DOHH2 (cell line): ENCODE measurements at regions not wholly inside any gene's neighbourhood (a gene's known extent, or its start where the extent isn't known, plus 50 kb on each side); places are given as distances from the start of the nearest gene placed in this dataset.

Experiments
- H3F3A ChIP-seq: fragments of 200-600 bp; sonication (generic), shearing (Covaris generic); 2 replicates; pipeline ENCODE4 v1.6.0; 2016; ENCODE audit warnings: antibody characterized with exemption, mild to moderate bottlenecking; ENCODE audit not compliant: control insufficient read depth, insufficient read depth
- H3K27ac ChIP-seq: fragments of 200-600 bp; sonication (generic); 2 replicates; pipeline ENCODE4 v1.5.1; 2014; ENCODE audit warnings: low read depth, mild to moderate bottlenecking, low read length, moderate library complexity
- H3K27me3 ChIP-seq: fragments of 200-600 bp; sonication (generic); 2 replicates; pipeline ENCODE4 v1.6.1; 2014; ENCODE audit warnings: mild to moderate bottlenecking, low read length, mixed read lengths; ENCODE audit not compliant: control insufficient read depth
- H3K36me3 ChIP-seq: fragments of 200-600 bp; sonication (generic); 2 replicates; pipeline ENCODE4 v1.6.1; 2014; ENCODE audit warnings: mild to moderate bottlenecking, low read length, moderate library complexity, mixed read lengths; ENCODE audit not compliant: control insufficient read depth
- H3K4me1 ChIP-seq: fragments of 200-600 bp; sonication (generic); 2 replicates; pipeline ENCODE4 v1.6.1; 2014; ENCODE audit warnings: mild to moderate bottlenecking, low read length, mixed read lengths; ENCODE audit not compliant: control insufficient read depth
- H3K4me2 ChIP-seq: fragments of 200-600 bp; sonication (generic); 2 replicates; pipeline ENCODE4 v1.6.0; 2014; ENCODE audit warnings: mild to moderate bottlenecking, low read length, moderate library complexity
- H3K4me3 ChIP-seq: fragments of 200-600 bp; sonication (generic); 2 replicates; pipeline ENCODE4 v1.5.1; 2014; ENCODE audit warnings: mild to moderate bottlenecking, low read length, mixed read lengths
- H3K79me2 ChIP-seq: fragments of 200-600 bp; sonication (generic); 2 replicates; pipeline ENCODE4 v1.6.1; 2014; ENCODE audit warnings: mild to moderate bottlenecking, low read length, mixed read lengths; ENCODE audit not compliant: control insufficient read depth
- H3K9me2 ChIP-seq: fragments of 200-600 bp; sonication (generic); replicated peaks from 2 replicates; pipeline ENCODE4 v1.6.1; 2014; ENCODE audit warnings: mild to moderate bottlenecking, low read length, mixed read lengths; ENCODE audit not compliant: control insufficient read depth
- H3K9me3 ChIP-seq: fragments of 200-600 bp; sonication (generic); 2 replicates; pipeline ENCODE4 v1.6.1; 2014; ENCODE audit warnings: antibody characterized with exemption, low read length, mixed read lengths; ENCODE audit not compliant: control insufficient read depth, insufficient read depth
- H4K20me1 ChIP-seq: fragments of 200-600 bp; sonication (generic); 2 replicates; pipeline ENCODE4 v1.6.0; 2014; ENCODE audit warnings: low read depth, mild to moderate bottlenecking, antibody characterized with exemption, low read length, moderate library complexity; ENCODE audit not compliant: control insufficient read depth, insufficient read depth
- EZH2phosphoT487 ChIP-seq: fragments of 200-600 bp; sonication (generic); IDR thresholded peaks from 2 replicates; pipeline ENCODE4 v1.6.1; 2017; ENCODE audit warnings: borderline replicate concordance, mild to moderate bottlenecking, antibody characterized with exemption, low read length, moderate library complexity, mixed read lengths
- TF ChIP-seq, protein P1 (sequence below): fragments of 200-600 bp; sonication (generic); IDR thresholded peaks from one replicate; pipeline ENCODE4 v1.5.1; 2014; ENCODE audit warnings: antibody characterized with exemption, mild to moderate bottlenecking, low read depth, low read length; ENCODE audit not compliant: poor library complexity, severe bottlenecking

DNA sequence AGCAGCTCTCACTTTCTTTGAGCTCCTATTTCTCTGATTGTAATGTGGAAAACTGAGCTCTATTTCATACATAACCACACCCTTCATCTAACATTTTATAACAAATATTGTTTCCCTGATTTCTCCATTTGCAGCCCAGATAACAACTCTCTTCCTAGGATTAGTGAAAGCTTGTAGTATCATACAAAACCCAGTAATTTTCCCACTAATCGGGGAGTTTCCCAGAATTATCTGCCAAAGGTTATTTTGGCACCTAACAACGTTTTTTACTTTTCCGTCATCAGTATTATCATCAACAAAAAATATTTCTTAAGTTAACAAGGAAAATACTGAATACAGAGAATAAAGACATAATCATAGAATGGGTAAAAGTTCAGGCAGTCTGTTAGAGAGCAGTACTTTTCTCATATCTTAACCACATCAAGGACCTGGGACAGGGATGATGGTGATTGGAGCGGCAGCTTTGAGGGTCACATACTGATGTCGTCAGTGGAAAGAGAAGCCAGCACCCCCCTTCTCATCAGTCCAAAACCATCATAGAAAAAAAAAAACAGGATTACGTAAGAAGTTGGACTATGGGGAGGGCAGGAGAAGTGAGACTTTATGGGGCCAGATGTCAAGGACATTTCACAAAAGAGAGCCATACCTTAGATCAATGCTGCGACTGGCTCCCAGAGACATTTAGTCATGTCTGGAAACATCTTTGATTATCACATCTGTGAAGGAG is 166.1 kb upstream of the TNFAIP3 start:
- Histone ChIP-seq H3K36me3 (no peaks in the 10 kb centered on the region), H3K9me2 (no peaks in the 10 kb centered on the region), H3K27ac (no peak overlapping the region), H3K4me2 (no peak overlapping the region), H3K4me3 (no peak overlapping the region), H3K4me1 (peaks cover 13% of the 10 kb centered on the region), H3K79me2 (no peaks in the 10 kb centered on the region), H3K9me3 (no peaks in the 10 kb centered on the region), H3F3A (no peaks in the 10 kb centered on the region), H4K20me1 (no peaks in the 10 kb centered on the region), H3K27me3 (0 out of 2 replicates have a peak, but pooled peaks cover 4% of the 10 kb centered on the region)
- no peak for TF ChIP-seq EZH2phosphoT487
- TF ChIP-seq, protein P1, sequence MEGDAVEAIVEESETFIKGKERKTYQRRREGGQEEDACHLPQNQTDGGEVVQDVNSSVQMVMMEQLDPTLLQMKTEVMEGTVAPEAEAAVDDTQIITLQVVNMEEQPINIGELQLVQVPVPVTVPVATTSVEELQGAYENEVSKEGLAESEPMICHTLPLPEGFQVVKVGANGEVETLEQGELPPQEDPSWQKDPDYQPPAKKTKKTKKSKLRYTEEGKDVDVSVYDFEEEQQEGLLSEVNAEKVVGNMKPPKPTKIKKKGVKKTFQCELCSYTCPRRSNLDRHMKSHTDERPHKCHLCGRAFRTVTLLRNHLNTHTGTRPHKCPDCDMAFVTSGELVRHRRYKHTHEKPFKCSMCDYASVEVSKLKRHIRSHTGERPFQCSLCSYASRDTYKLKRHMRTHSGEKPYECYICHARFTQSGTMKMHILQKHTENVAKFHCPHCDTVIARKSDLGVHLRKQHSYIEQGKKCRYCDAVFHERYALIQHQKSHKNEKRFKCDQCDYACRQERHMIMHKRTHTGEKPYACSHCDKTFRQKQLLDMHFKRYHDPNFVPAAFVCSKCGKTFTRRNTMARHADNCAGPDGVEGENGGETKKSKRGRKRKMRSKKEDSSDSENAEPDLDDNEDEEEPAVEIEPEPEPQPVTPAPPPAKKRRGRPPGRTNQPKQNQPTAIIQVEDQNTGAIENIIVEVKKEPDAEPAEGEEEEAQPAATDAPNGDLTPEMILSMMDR: no peak

DNA sequence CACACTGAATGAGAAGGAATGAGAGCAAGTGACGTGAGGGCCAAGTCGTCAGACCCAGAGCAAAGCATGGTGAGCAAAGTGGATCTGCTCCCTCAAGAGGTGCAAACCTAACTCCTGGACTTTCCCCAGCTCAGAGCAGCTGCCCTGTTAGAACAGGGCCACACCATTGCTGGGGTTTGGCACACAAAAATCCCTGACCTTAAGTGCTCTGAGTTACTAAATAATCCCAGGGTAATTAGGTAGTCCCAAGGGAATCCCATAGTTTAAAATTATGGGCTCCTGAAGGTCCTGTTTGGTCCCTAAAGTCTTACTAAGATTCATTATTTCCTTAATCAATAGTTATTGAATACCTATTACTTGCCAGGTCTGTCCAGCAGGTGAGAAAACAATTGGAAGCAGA is 165.1 kb upstream of the TNFAIP3 start:
- Histone ChIP-seq H3K36me3 (no peaks in the 10 kb centered on the region), H3K27me3 (peaks cover 10% of the 10 kb centered on the region; the same call in 1 of the 2 replicates), H3K4me1 (peaks cover 13% of the 10 kb centered on the region), H4K20me1 (no peaks in the 10 kb centered on the region), H3K4me2 (no peak overlapping the region), H3F3A (no peaks in the 10 kb centered on the region), H3K9me3 (no peaks in the 10 kb centered on the region), H3K9me2 (no peaks in the 10 kb centered on the region), H3K27ac (no peak overlapping the region), H3K4me3 (no peak overlapping the region), H3K79me2 (no peaks in the 10 kb centered on the region)
- TF ChIP-seq, protein P1: no peak
- TF ChIP-seq EZH2phosphoT487: no peak

DNA sequence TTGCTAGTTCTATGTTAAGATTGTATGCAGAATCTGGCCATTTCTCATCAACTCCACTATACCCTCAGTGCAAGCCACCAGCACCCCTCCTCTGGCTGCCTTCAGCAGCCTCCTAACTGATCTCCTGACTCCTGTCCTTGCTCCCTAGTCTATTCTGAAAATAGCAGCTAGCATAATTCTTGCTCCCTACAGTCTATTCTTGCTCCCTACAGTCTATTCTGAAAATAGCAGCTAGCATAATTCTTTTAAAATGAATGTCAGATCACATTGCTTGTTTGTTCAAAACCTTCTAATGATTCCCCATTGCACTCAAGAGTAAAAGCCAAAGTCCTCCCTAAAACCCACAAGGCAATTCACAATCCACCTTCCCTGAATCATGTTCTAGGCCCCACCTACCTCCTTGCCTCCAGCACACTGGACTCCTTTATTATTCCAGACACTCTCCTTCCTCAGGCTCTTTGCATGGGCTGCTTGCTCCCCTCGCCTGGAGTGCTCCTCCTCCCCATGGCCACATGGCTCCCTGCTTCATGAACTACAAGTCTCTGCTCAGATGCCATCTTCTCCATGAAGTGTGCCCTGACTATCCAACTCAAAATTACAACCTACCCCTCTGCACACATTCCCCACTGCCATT is 164.2 kb upstream of the TNFAIP3 start:
- H3K9me2 ChIP-seq: no peaks in the 10 kb centered on the region
- H3K27ac ChIP-seq: no peak overlapping the region
- no peaks in the 10 kb centered on the region for H3K79me2 ChIP-seq
- H4K20me1 ChIP-seq: no peaks in the 10 kb centered on the region
- H3K4me2 ChIP-seq: no peak overlapping the region
- no peaks in the 10 kb centered on the region for H3F3A ChIP-seq
- no peak for TF ChIP-seq EZH2phosphoT487
- TF ChIP-seq, protein P1: no peak
- H3K27me3 ChIP-seq: peaks cover 9% of the 10 kb centered on the region
- peaks cover 19% of the 10 kb centered on the region for H3K4me1 ChIP-seq
- no peaks in the 10 kb centered on the region for H3K9me3 ChIP-seq
- H3K36me3 ChIP-seq: no peaks in the 10 kb centered on the region
- no peak overlapping the region for H3K4me3 ChIP-seq
